Mesenchymal stem cell (in vitro differentiated cells and primary cell): ENCODE measurements at regions not wholly inside any gene's neighbourhood (a gene's known extent, or its start where the extent isn't known, plus 50 kb on each side); places are given as distances from the start of the nearest gene placed in this dataset.

Experiments used
- DNase-seq: peaks from one replicate; pipeline ENCODE4 v3.0.0-alpha.2; 2013
- H2AFZ ChIP-seq: one replicate; pipeline ENCODE4 v1.6.1; 2013; ENCODE audit warnings: low read depth, mild to moderate bottlenecking, control low read depth, inconsistent platforms, low read length, moderate library complexity
- H2AK5ac ChIP-seq: 2 replicates; pipeline ENCODE4 v1.6.1; 2013; ENCODE audit warnings: low read length, moderate library complexity, mild to moderate bottlenecking, inconsistent platforms; ENCODE audit not compliant: severe bottlenecking
- H2BK120ac ChIP-seq: one replicate; pipeline ENCODE4 v1.6.1; 2013; ENCODE audit warnings: low read depth, mild to moderate bottlenecking, inconsistent platforms, low read length, moderate library complexity
- H2BK12ac ChIP-seq, 2 experiments: one replicate each; pipeline ENCODE4 v1.6.1; 2013; ENCODE audit warnings: inconsistent platforms in 2 of 2, low read length in 2 of 2, mild to moderate bottlenecking in 2 of 2, moderate library complexity in 2 of 2, control low read depth in 1 of 2
- H2BK15ac ChIP-seq: one replicate; pipeline ENCODE4 v1.6.1; 2013; ENCODE audit warnings: mild to moderate bottlenecking, low read depth, inconsistent platforms; ENCODE audit not compliant: poor library complexity, severe bottlenecking
- H2BK5ac ChIP-seq: 2 replicates; pipeline ENCODE4 v1.6.1; 2013; ENCODE audit warnings: low read depth, mild to moderate bottlenecking, low read length, control low read depth, inconsistent platforms; ENCODE audit not compliant: poor library complexity, severe bottlenecking
- H3K14ac ChIP-seq, 2 experiments: one replicate each; pipeline ENCODE4 v1.6.1; 2013; ENCODE audit warnings: inconsistent platforms in 2 of 2, low read length in 2 of 2, control low read depth in 1 of 2, mild to moderate bottlenecking in 1 of 2, moderate library complexity in 1 of 2
- H3K18ac ChIP-seq, 2 experiments: one replicate each; pipeline ENCODE4 v1.6.1; 2013; ENCODE audit warnings: inconsistent platforms in 2 of 2, low read length in 2 of 2, control low read depth in 1 of 2, low read depth in 1 of 2, mild to moderate bottlenecking in 1 of 2
- H3K23ac ChIP-seq, 2 experiments: one replicate each; pipeline ENCODE4 v1.6.1; 2013; ENCODE audit warnings: inconsistent platforms in 2 of 2, low read length in 2 of 2, mild to moderate bottlenecking in 2 of 2, moderate library complexity in 2 of 2, control low read depth in 1 of 2
- H3K27ac ChIP-seq: 2 replicates; pipeline ENCODE4 v1.5.1; 2013; ENCODE audit warnings: mild to moderate bottlenecking, moderate library complexity, low read length, control low read depth, inconsistent platforms; ENCODE audit not compliant: poor library complexity, severe bottlenecking
- H3K27me3 ChIP-seq, 2 experiments: 2 replicates each; pipeline versions ENCODE4 v1.6.1 to v1.7.0; 2013; ENCODE audit warnings: low read length in 2 of 2, mild to moderate bottlenecking in 2 of 2, moderate library complexity in 2 of 2, control low read depth in 1 of 2, inconsistent platforms in 1 of 2; ENCODE audit not compliant: control insufficient read depth in 1 of 2, insufficient read depth in 1 of 2
- H3K36me3 ChIP-seq, 2 experiments: 2 replicates each; pipeline versions ENCODE4 v1.6.1 to v1.7.0; 2013; ENCODE audit warnings: low read length in 2 of 2, control low read depth in 1 of 2, inconsistent platforms in 1 of 2, low read depth in 1 of 2, mild to moderate bottlenecking in 1 of 2; ENCODE audit not compliant: insufficient read depth in 2 of 2, control insufficient read depth in 1 of 2
- H3K4ac ChIP-seq, 2 experiments: one replicate each; pipeline ENCODE4 v1.6.1; 2013; ENCODE audit warnings: inconsistent platforms in 2 of 2, low read length in 2 of 2, mild to moderate bottlenecking in 2 of 2, moderate library complexity in 2 of 2, control low read depth in 1 of 2, low read depth in 1 of 2
- H3K4me1 ChIP-seq: 2 replicates; pipeline ENCODE4 v1.6.1; 2013; ENCODE audit warnings: low read depth, low read length, control low read depth; ENCODE audit not compliant: control insufficient read depth, insufficient read depth
- H3K4me2 ChIP-seq: 2 replicates; pipeline ENCODE4 v1.6.1; 2013; ENCODE audit warnings: low read length, mild to moderate bottlenecking, inconsistent platforms; ENCODE audit not compliant: poor library complexity, severe bottlenecking
- H3K4me3 ChIP-seq, 2 experiments: 2 replicates each; pipeline versions ENCODE4 v1.5.1 to v1.7.0; 2013; ENCODE audit warnings: low read length in 2 of 2, mild to moderate bottlenecking in 2 of 2, control low read depth in 1 of 2, low read depth in 1 of 2; ENCODE audit not compliant: insufficient read depth in 1 of 2
- H3K79me1 ChIP-seq: replicated peaks from 2 replicates; pipeline ENCODE4 v1.6.1; 2013; ENCODE audit warnings: mild to moderate bottlenecking, control low read depth, low read length, inconsistent platforms; ENCODE audit not compliant: poor library complexity, severe bottlenecking
- H3K9ac ChIP-seq: 2 replicates; pipeline ENCODE4 v1.7.0; 2013; ENCODE audit warnings: mild to moderate bottlenecking, low read length, moderate library complexity
- H3K9me3 ChIP-seq: 2 replicates; pipeline ENCODE4 v1.7.0; 2013; ENCODE audit warnings: mild to moderate bottlenecking, low read length; ENCODE audit not compliant: control insufficient read depth
- H4K8ac ChIP-seq: one replicate; pipeline ENCODE4 v1.6.1; 2013; ENCODE audit warnings: inconsistent platforms, mild to moderate bottlenecking, low read length, moderate library complexity
- H4K91ac ChIP-seq: one replicate; pipeline ENCODE4 v1.6.1; 2013; ENCODE audit warnings: mild to moderate bottlenecking, low read length, inconsistent platforms
- WGBS: methylation state at CpG from one replicate; pipeline ENCODE4 v1.1.7; 2013; ENCODE audit warnings: mixed read lengths; 5-methylcytosine and 5-hydroxymethylcytosine counted together

- no peak overlapping the region for H3K23ac ChIP-seq
- H3K79me1 ChIP-seq: no peaks in the 10 kb centered on the region
- no peak overlapping the region for H3K14ac ChIP-seq
- H3K9ac ChIP-seq: no peak overlapping the region
- no peak overlapping the region for H2AK5ac ChIP-seq
- no peak overlapping the region for H3K4me2 ChIP-seq
- no peak overlapping the region for H2BK15ac ChIP-seq
- H2AFZ ChIP-seq: no peak overlapping the region
- H3K4me1 ChIP-seq: no peaks in the 10 kb centered on the region
- no peak overlapping the region for H3K18ac ChIP-seq
- H4K91ac ChIP-seq: no peak overlapping the region
- H3K9me3 ChIP-seq: no peaks in the 10 kb centered on the region
- no peak overlapping the region for H3K27ac ChIP-seq
- no peak overlapping the region for H2BK5ac ChIP-seq
- no peak for DNase-seq
- H3K36me3 ChIP-seq: no peaks in the 10 kb centered on the region
- H3K27me3 ChIP-seq: peaks cover 0 to 3% of the 10 kb centered on the region in 2 experiments
- no peak overlapping the region for H4K8ac ChIP-seq
- H3K4ac ChIP-seq: no peak overlapping the region
- no peak overlapping the region for H2BK120ac ChIP-seq
- H3K4me3 ChIP-seq: no peak overlapping the region
- WGBS: 70% methylated on average over 5 of the region's 5 CpGs
- no peak overlapping the region for H2BK12ac ChIP-seq
These were observed 175.7 kb upstream of the POU3F3 start for GRCh38 chr2:104678181-104678580.

GRCh38 chr2:104685591-104685990, 168.3 kb upstream of the POU3F3 start:
- no peak overlapping the region for H2BK12ac ChIP-seq
- no peak overlapping the region for H3K4ac ChIP-seq
- H3K4me1 ChIP-seq: no peaks in the 10 kb centered on the region
- no peak overlapping the region for H3K9ac ChIP-seq
- H3K18ac ChIP-seq: no peak overlapping the region
- H2AFZ ChIP-seq: no peak overlapping the region
- 61% methylated on average over 4 of the region's 4 CpGs for WGBS
- DNase-seq: no peak
- no peak overlapping the region for H2AK5ac ChIP-seq
- H3K36me3 ChIP-seq: no peaks in the 10 kb centered on the region
- H2BK120ac ChIP-seq: no peak overlapping the region
- no peak overlapping the region for H4K91ac ChIP-seq
- H4K8ac ChIP-seq: no peak overlapping the region
- H3K27ac ChIP-seq: no peak overlapping the region
- H3K14ac ChIP-seq: no peak overlapping the region
- H2BK5ac ChIP-seq: no peak overlapping the region
- H3K79me1 ChIP-seq: no peaks in the 10 kb centered on the region
- no peak overlapping the region for H3K4me2 ChIP-seq
- no peak overlapping the region for H3K4me3 ChIP-seq
- no peak overlapping the region for H2BK15ac ChIP-seq
- no peak overlapping the region for H3K23ac ChIP-seq
- no peaks in the 10 kb centered on the region for H3K27me3 ChIP-seq
- H3K9me3 ChIP-seq: no peaks in the 10 kb centered on the region

DNA sequence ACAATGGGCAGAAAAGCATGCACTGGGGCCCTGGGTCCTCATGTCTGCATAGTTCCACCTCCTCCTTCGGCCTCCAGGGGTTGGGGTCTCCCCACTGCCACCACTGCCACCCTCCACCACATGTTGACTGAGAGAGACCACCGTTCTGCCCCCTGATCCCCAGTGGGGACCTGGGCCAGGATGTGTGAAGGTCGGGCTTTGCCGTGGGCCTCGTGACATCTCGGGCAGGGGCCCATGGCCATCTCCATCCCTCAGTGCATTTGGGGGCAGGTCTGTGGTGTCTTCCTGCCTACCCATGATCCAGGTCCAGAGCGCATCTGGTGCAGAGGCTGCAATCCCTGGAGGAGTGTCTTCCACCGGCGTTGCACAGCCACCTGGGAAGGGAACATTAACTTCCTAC, 166.8 kb upstream of the POU3F3 start:
- H3K18ac ChIP-seq: no peak overlapping the region
- H2BK5ac ChIP-seq: no peak overlapping the region
- H2AFZ ChIP-seq: no peak overlapping the region
- H2BK120ac ChIP-seq: no peak overlapping the region
- no peak overlapping the region for H4K91ac ChIP-seq
- no peaks in the 10 kb centered on the region for H3K4me1 ChIP-seq
- no peaks in the 10 kb centered on the region for H3K27me3 ChIP-seq
- H3K4me2 ChIP-seq: no peak overlapping the region
- no peak for DNase-seq
- no peak overlapping the region for H3K27ac ChIP-seq
- no peaks in the 10 kb centered on the region for H3K9me3 ChIP-seq
- H3K14ac ChIP-seq: no peak overlapping the region
- no peak overlapping the region for H3K4me3 ChIP-seq
- no peak overlapping the region for H2BK12ac ChIP-seq
- WGBS: 85% methylated on average over 9 of the region's 9 CpGs
- no peaks in the 10 kb centered on the region for H3K36me3 ChIP-seq
- no peak overlapping the region for H4K8ac ChIP-seq
- H2AK5ac ChIP-seq: no peak overlapping the region
- no peak overlapping the region for H2BK15ac ChIP-seq
- H3K23ac ChIP-seq: no peak overlapping the region
- H3K79me1 ChIP-seq: no peaks in the 10 kb centered on the region
- H3K4ac ChIP-seq: no peak overlapping the region
- H3K9ac ChIP-seq: no peak overlapping the region

DNA sequence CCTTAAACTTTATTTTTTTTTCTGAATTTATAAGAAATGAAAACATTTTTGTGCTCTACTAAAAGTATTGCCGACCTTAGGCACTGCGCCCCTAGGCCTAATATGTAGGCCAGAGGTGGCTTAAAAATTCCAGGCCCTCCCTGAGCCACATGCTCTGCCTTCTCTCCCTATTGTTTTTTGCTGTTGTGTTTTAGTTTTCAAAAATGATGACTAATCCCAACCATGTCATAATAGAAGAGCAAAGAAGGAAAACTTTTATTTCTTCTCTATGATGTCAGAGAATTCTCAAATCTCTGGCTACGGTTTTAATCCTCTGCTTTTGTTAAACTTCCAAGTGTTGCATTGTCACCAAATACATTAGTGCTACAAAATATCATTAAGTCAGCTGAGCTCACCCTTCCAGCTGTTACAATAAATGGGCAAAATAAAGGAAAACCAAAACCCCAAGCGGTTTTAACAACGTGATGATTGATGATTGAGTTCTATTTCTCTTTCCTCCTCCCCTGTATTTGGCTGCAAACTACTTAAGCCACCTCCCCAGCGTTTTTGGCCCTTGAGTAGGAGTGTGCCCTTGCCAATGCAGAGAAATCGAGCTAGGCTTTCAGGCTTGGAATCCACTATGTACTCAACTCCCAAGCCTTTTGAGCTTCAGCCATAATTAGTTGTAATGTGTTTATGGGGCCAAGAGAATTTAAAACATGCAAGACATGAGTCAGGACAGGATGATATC, 163.5 kb upstream of the POU3F3 start:
- Histone ChIP-seq H3K27me3 (no peaks in the 10 kb centered on the region), H3K9ac (no peak overlapping the region), H3K23ac (no peak overlapping the region), H3K4me2 (no peak overlapping the region), H2BK15ac (no peak overlapping the region), H3K9me3 (no peaks in the 10 kb centered on the region), H3K4me3 (no peak overlapping the region), H2BK12ac (no peak overlapping the region), H4K91ac (no peak overlapping the region), H3K79me1 (no peaks in the 10 kb centered on the region), H2AFZ (no peak overlapping the region), H3K18ac (no peak overlapping the region), H2BK5ac (no peak overlapping the region), H2BK120ac (no peak overlapping the region), H3K27ac (no peak overlapping the region), H3K36me3 (no peaks in the 10 kb centered on the region), H3K4ac (no peak overlapping the region), H3K14ac (no peak overlapping the region), H3K4me1 (no peaks in the 10 kb centered on the region), H4K8ac (no peak overlapping the region), H2AK5ac (no peak overlapping the region)
- DNase-seq: no peak
- WGBS: 75% methylated on average over 4 of the region's 7 CpGs
